SK-N-DZ (cell line): ENCODE measurements at regions not wholly inside any gene's neighbourhood (a gene's known extent, or its start where the extent isn't known, plus 50 kb on each side); places are given as distances from the start of the nearest gene placed in this dataset.
"Not testable (repeated sequence)": the region's sequence is repeated elsewhere in the genome, so short reads cannot be mapped to it uniquely, and the experiment has no call there.

Source experiments
- DNase-seq: peaks from one replicate; pipeline ENCODE4 v3.0.0-alpha.2; 2015; ENCODE audit warnings: low spot score

GRCh38 chr12:131473741-131474709 is 236.9 kb upstream of the SFSWAP start:
- no peak for DNase-seq

- DNase-seq, result not testable (repeated sequence)
Measured at GRCh38 chr12:131475012-131475411, 235.9 kb upstream of the SFSWAP start.

- no peak for DNase-seq
Measured at GRCh38 chr12:131477613-131478012, 233.3 kb upstream of the SFSWAP start.

GRCh38 chr12:131478468-131478867 is 232.4 kb upstream of the SFSWAP start:
- no peak for DNase-seq

- DNase-seq, result no peak
Measured at GRCh38 chr12:131482199-131482598, 228.7 kb upstream of the SFSWAP start.

- DNase-seq, result no peak
Measured at GRCh38 chr12:131482686-131483085, 228.2 kb upstream of the SFSWAP start.

- DNase-seq, result no peak
Measured at GRCh38 chr12:131486451-131487230, 224.2 kb upstream of the SFSWAP start.

GRCh38 chr12:131487388-131488124 is 223.3 kb upstream of the SFSWAP start:
- no peak for DNase-seq

GRCh38 chr12:131489718-131490117 is 221.2 kb upstream of the SFSWAP start:
- no peak for DNase-seq

- DNase-seq, result no peak
Measured at GRCh38 chr12:131491155-131491554, 219.7 kb upstream of the SFSWAP start.

GRCh38 chr12:131491916-131492490 is 218.9 kb upstream of the SFSWAP start:
- DNase-seq, result peak; percentile 63

- no peak for DNase-seq
Measured at GRCh38 chr12:131493068-131493826, 217.6 kb upstream of the SFSWAP start.

GRCh38 chr12:131494216-131494615 is 216.7 kb upstream of the SFSWAP start:
- DNase-seq, result no peak

GRCh38 chr12:131494741-131495524 is 216.0 kb upstream of the SFSWAP start:
- no peak for DNase-seq

GRCh38 chr12:131497966-131498365 is 212.9 kb upstream of the SFSWAP start:
- no peak for DNase-seq

GRCh38 chr12:131499160-131499863 is 211.6 kb upstream of the SFSWAP start:
- DNase-seq, result no peak

GRCh38 chr12:131499864-131500190 is 211.1 kb upstream of the SFSWAP start:
- no peak for DNase-seq

- DNase-seq, result no peak
Measured at GRCh38 chr12:131500564-131500963, 210.3 kb upstream of the SFSWAP start.

GRCh38 chr12:131505561-131505960 is 205.3 kb upstream of the SFSWAP start:
- no peak for DNase-seq
